ENCODE measurements at regions not wholly inside any gene's neighbourhood (a gene's known extent, or its start where the extent isn't known, plus 50 kb on each side); places are given as distances from the start of the nearest gene placed in this dataset.
"Not testable (repeated sequence)": the region's sequence is repeated elsewhere in the genome, so short reads cannot be mapped to it uniquely, and the experiment has no call there.

- no peak overlapping the region for H3K4me3 ChIP-seq (ENCODE audit: control insufficient read depth, low read depth, low read length)
- no peak for TF ChIP-seq CTCF (IDR thresholded peaks at IDR 0.05; ENCODE audit: control insufficient read depth, insufficient read depth, low read depth, low read length, missing control alignments)
- DNase-seq (ENCODE audit: low read depth) = no peak
Measured at GRCh38 chr4:158098802-158099201, 74.0 kb downstream of the GASK1B start.

DNA sequence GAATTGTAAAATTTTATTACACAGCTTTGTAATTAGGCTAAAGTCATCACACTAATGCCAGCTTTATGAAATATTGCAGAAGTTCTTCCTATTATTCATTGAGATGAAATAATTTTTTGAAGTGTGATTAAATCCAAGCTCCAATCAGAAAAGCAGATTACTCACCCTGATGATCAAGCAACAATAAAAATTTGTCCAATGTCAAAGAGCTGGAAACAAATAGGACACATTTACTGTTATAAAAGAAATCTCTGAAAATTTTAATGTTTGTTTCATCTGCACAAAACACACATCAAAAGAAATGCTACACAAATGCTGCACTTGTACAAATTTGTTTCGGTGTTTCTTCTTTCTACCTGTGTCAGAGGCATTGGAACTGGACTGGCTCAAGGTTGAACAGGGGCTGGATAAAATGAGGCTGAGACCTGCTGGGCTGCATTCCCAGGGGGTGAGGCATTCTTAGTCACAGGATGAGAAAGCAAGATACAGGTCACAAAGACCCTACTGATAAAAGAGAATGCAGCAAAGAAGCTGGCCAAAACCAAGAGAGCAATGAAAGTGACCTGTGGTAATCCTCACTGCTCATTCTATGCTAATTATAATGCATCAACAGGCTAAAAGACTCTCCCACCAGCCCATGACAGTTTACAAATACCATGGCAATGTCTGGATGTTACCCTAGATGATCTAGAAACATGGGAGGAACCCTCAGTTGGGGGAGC lies 78.3 kb downstream of the GASK1B start:
- DNase-seq (ENCODE audit: low read depth) = no peak
- no peak overlapping the region for H3K4me3 ChIP-seq (ENCODE audit: control insufficient read depth, low read depth, low read length)
- no peak for TF ChIP-seq CTCF (IDR thresholded peaks at IDR 0.05; ENCODE audit: control insufficient read depth, insufficient read depth, low read depth, low read length, missing control alignments)

DNA sequence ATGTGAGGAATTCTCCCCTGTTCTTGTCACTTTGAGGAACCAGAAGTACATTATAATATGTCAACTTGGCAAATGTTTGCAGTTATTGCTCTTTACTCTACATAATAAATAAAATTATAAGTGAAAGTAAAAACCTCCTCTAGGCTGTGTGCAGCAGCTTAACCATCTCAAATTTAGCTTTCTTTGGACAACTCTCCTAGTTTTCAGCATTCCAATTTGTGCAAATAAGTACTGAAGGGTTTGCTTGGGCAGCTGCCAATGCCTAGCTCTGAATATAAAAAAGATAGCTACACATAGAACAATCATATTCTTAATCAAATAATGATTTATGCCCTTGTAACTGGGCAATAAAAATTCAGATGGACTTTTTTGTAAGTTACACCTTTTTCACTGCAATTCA lies 82.5 kb downstream of the GASK1B start:
- DNase-seq (ENCODE audit: low read depth) = no peak
- no peak for TF ChIP-seq CTCF (IDR thresholded peaks at IDR 0.05; ENCODE audit: control insufficient read depth, insufficient read depth, low read depth, low read length, missing control alignments)
- no peak overlapping the region for H3K4me3 ChIP-seq (ENCODE audit: control insufficient read depth, low read depth, low read length)

DNA sequence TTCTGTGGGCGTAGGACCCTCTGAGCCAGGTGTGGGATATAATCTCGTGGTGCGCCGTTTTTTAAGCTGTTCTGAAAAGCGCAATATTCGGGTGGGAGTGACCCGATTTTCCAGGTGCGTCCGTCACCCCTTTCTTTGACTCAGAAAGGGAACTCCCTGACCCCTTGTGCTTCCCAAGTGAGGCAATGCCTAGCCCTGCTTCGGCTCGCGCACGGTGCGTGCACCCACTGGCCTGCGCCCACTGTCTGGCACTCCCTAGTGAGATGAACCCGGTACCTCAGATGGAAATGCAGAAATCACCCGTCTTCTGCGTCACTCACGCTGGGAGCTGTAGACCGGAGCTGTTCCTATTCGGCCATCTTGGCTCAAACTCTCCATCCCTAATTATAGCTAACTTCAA lies 82.9 kb downstream of the GASK1B start:
- not testable (repeated sequence) for DNase-seq (ENCODE audit: low read depth); H3K4me3 ChIP-seq (ENCODE audit: control insufficient read depth, low read depth, low read length)

DNA sequence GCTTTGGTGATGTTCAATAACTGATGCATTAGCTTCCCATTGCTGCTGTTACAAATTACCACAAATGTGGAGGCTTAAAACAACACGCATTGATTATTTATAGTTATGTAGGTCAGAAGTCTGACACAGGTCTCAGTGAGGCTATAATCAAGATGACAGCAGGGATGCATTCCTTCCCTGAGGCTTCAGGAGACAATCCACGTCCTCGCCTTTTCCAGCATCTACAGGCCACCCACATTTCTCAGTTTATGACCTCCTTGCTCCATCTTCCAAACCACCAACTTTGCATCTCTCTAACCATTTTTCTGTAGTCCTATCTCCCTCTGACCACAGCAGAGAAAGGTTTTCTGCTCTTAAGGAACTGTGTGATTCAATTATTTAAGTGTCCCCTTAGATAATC lies 92.5 kb downstream of the GASK1B start:
- H3K4me3 ChIP-seq (ENCODE audit: control insufficient read depth, low read depth, low read length) = no peak overlapping the region
- no peak for TF ChIP-seq CTCF (IDR thresholded peaks at IDR 0.05; ENCODE audit: control insufficient read depth, insufficient read depth, low read depth, low read length, missing control alignments)
- DNase-seq (ENCODE audit: low read depth) = no peak

- DNase-seq (ENCODE audit: low read depth) = no peak
- no peak overlapping the region for H3K4me3 ChIP-seq (ENCODE audit: control insufficient read depth, low read depth, low read length)
- TF ChIP-seq CTCF (IDR thresholded peaks at IDR 0.05; ENCODE audit: control insufficient read depth, insufficient read depth, low read depth, low read length, missing control alignments) = no peak
Measured at GRCh38 chr4:158079661-158080060, 93.2 kb downstream of the GASK1B start.

- no peak for DNase-seq (ENCODE audit: low read depth)
- H3K4me3 ChIP-seq (ENCODE audit: control insufficient read depth, low read depth, low read length) = no peak overlapping the region
- no peak for TF ChIP-seq CTCF (IDR thresholded peaks at IDR 0.05; ENCODE audit: control insufficient read depth, insufficient read depth, low read depth, low read length, missing control alignments)
Measured at GRCh38 chr4:158077835-158078234, 95.0 kb downstream of the GASK1B start.
